Gastroesophageal sphincter (tissue), 4 donors: ENCODE measurements at regions not wholly inside any gene's neighbourhood (a gene's known extent, or its start where the extent isn't known, plus 50 kb on each side); places are given as distances from the start of the nearest gene placed in this dataset.

Experiments
- ATAC-seq: fragments of 150-250 bp; one replicate; pipeline ENCODE4 v1.9.1; 2016; ENCODE audit warnings: mild to moderate bottlenecking, moderate library complexity
- H3K27ac ChIP-seq, 4 donors: fragments of 200-600 bp; sonication (generic) in 3 of 4; 1 replicate in 3 of 4; 2 replicates in 1 of 4; pipeline ENCODE4 v1.5.1; 2016 to 2019
- H3K27me3 ChIP-seq: fragments of 200-600 bp; sonication (generic); one replicate; pipeline ENCODE4 v1.5.1; 2019
- H3K36me3 ChIP-seq, 2 donors: fragments of 200-600 bp; sonication (generic); one replicate each; pipeline ENCODE4 v1.5.1; 2019; ENCODE audit warnings: control low read depth in 1 of 2
- H3K4me1 ChIP-seq, 3 donors: fragments of 200-600 bp; sonication (generic); 1 replicate in 2 of 3; 2 replicates in 1 of 3; pipeline ENCODE4 v1.5.1; 2016 to 2019; ENCODE audit warnings: control low read depth in 2 of 3
- H3K4me3 ChIP-seq, 2 donors: fragments of 200-600 bp; sonication (generic); one replicate each; pipeline ENCODE4 v1.5.1; 2019; ENCODE audit warnings: mild to moderate bottlenecking in 1 of 2, moderate library complexity in 1 of 2
- H3K9me3 ChIP-seq, 3 donors: fragments of 200-600 bp; sonication (generic); one replicate each; pipeline ENCODE4 v1.5.1; 2017 to 2019; ENCODE audit warnings: control low read depth in 2 of 3
- CTCF ChIP-seq, 4 experiments: fragments of 200-600 bp in 2 of 4; fragments of 450-650 bp in 2 of 4; sonication (generic) in 1 of 4; IDR thresholded peaks; one replicate each; pipeline ENCODE4 v1.5.1; 2017 to 2019; ENCODE audit warnings: antibody characterized with exemption in 4 of 4, mild to moderate bottlenecking in 2 of 4, moderate library complexity in 2 of 4
- EP300 ChIP-seq: sonication (generic); formaldehyde crosslinking; IDR thresholded peaks from one replicate; pipeline ENCODE4 v1.6.1; 2017; ENCODE audit warnings: antibody characterized with exemption, mild to moderate bottlenecking
- POLR2A ChIP-seq, 2 donors: fragments of 450-650 bp; IDR thresholded peaks; one replicate each; pipeline ENCODE4 v1.6.1; 2017; ENCODE audit warnings: antibody characterized with exemption in 2 of 2, mild to moderate bottlenecking in 2 of 2, moderate library complexity in 1 of 2
- POLR2AphosphoS5 ChIP-seq: sonication (generic); formaldehyde crosslinking; IDR thresholded peaks from one replicate; pipeline ENCODE4 v1.6.1; 2017; ENCODE audit warnings: antibody characterized with exemption
- WGBS, 2 donors: methylation state at CpG; one replicate each; pipeline ENCODE4 v1.1.5; 2018; ENCODE audit warnings: low coverage in 1 of 2; 5-methylcytosine and 5-hydroxymethylcytosine counted together

GRCh38 chr3:30437171-30437601, 169.2 kb upstream of the TGFBR2 start:
- no peak for TF ChIP-seq POLR2A (IDR thresholded peaks at IDR 0.05)
- peak; percentile 29 for TF ChIP-seq POLR2AphosphoS5
- no peak for TF ChIP-seq EP300
- TF ChIP-seq CTCF (IDR thresholded peaks at IDR 0.05), result peak in 3 of 4 experiments; percentile 17 to 41 (median 39)
- Histone ChIP-seq H3K27ac (peak overlapping the region; percentile 79 to 99 (median 81)), H3K27me3 (no peaks in the 10 kb centered on the region), H3K36me3 (no peaks in the 10 kb centered on the region), H3K9me3 (no peaks in the 10 kb centered on the region), H3K4me3 (no peak overlapping the region), H3K4me1 (peaks cover 8 to 66% (median 46%) of the 10 kb centered on the region in 3 donors)
- ATAC-seq, result peak; percentile 77
- 30% methylated on average over 4 of the region's 4 CpGs; no CpG with 5 or more reads in 1 of the 2 donors for WGBS, 2 donors

GRCh38 chr3:30438126-30438525, 168.3 kb upstream of the TGFBR2 start:
- no peak for ATAC-seq
- peak overlapping the region; percentile 79 to 99 (median 81) for H3K27ac ChIP-seq
- no peaks in the 10 kb centered on the region for H3K36me3 ChIP-seq
- H3K4me3 ChIP-seq, result no peak overlapping the region
- TF ChIP-seq POLR2AphosphoS5 (no peak), CTCF (IDR thresholded peaks at IDR 0.05) (no peak), POLR2A (IDR thresholded peaks at IDR 0.05) (no peak), EP300 (no peak)
- no peaks in the 10 kb centered on the region for H3K9me3 ChIP-seq
- peaks cover 8 to 66% (median 46%) of the 10 kb centered on the region in 3 donors for H3K4me1 ChIP-seq
- H3K27me3 ChIP-seq, result no peaks in the 10 kb centered on the region
- 94 to 96% methylated on average over 2 of the region's 2 CpGs for WGBS, 2 donors

- Histone ChIP-seq H3K4me1 (peaks cover 8 to 76% (median 49%) of the 10 kb centered on the region in 3 donors), H3K4me3 (no peak overlapping the region), H3K36me3 (no peaks in the 10 kb centered on the region), H3K9me3 (no peaks in the 10 kb centered on the region), H3K27ac (peak overlapping the region; percentile 80 to 99 (median 84)), H3K27me3 (no peaks in the 10 kb centered on the region)
- 73 to 78% methylated on average over 5 to 9 of the region's 9 CpGs for WGBS, 2 donors
- no peak for ATAC-seq
- TF ChIP-seq EP300 (no peak), CTCF (IDR thresholded peaks at IDR 0.05) (no peak), POLR2AphosphoS5 (no peak), POLR2A (IDR thresholded peaks at IDR 0.05) (no peak)
Measured at GRCh38 chr3:30439451-30440053, 166.8 kb upstream of the TGFBR2 start.

- H3K9me3 ChIP-seq, result no peaks in the 10 kb centered on the region
- no peaks in the 10 kb centered on the region for H3K27me3 ChIP-seq
- H3K27ac ChIP-seq, result peak overlapping the region; percentile 80 to 99 (median 84)
- TF ChIP-seq POLR2AphosphoS5 (no peak), CTCF (IDR thresholded peaks at IDR 0.05) (no peak), EP300 (no peak), POLR2A (IDR thresholded peaks at IDR 0.05) (no peak)
- WGBS, 2 donors, result 45 to 67% methylated on average over 2 of the region's 2 CpGs
- H3K4me1 ChIP-seq, result peaks cover 8 to 82% (median 53%) of the 10 kb centered on the region in 3 donors
- H3K36me3 ChIP-seq, result no peaks in the 10 kb centered on the region
- no peak overlapping the region for H3K4me3 ChIP-seq
- ATAC-seq, result no peak
Measured at GRCh38 chr3:30440147-30440604, 166.2 kb upstream of the TGFBR2 start.

GRCh38 chr3:30440880-30441279, 165.5 kb upstream of the TGFBR2 start:
- H3K27ac ChIP-seq, result peak overlapping the region; percentile 80 to 99 (median 84)

More at GRCh38 chr3:30440880-30441279, 165.5 kb upstream of the TGFBR2 start:
- H3K4me1 ChIP-seq, result peaks cover 8 to 85% (median 53%) of the 10 kb centered on the region in 3 donors
- H3K9me3 ChIP-seq, result no peaks in the 10 kb centered on the region
- TF ChIP-seq POLR2A (IDR thresholded peaks at IDR 0.05) (no peak), CTCF (IDR thresholded peaks at IDR 0.05) (no peak), POLR2AphosphoS5 (peak; percentile 89), EP300 (peak; percentile 96)
- no peak overlapping the region for H3K4me3 ChIP-seq
- no peaks in the 10 kb centered on the region for H3K36me3 ChIP-seq
- peak; percentile 88 for ATAC-seq
- 20 to 38% methylated on average over 3 of the region's 3 CpGs for WGBS, 2 donors
- H3K27me3 ChIP-seq, result no peaks in the 10 kb centered on the region
